Activated CD4-positive, CD25-positive, alpha-beta regulatory T cell (primary cell): ENCODE measurements at regions not wholly inside any gene's neighbourhood (a gene's known extent, or its start where the extent isn't known, plus 50 kb on each side); places are given as distances from the start of the nearest gene placed in this dataset.
A peak's percentile ranks its signal among the peaks of the same experiment; 100 is the strongest.
"Not testable (repeated sequence)": the region's sequence is repeated elsewhere in the genome, so short reads cannot be mapped to it uniquely, and the experiment has no call there.

Experiments used
- DNase-seq, 4 experiments: peaks; one replicate each; lab custom pipeline; 2025; lab: John Stamatoyannopoulos, UW

GRCh38 chr1:29795965-29796364 lies 559.6 kb downstream of the PTPRU start:
- DNase-seq: not testable (repeated sequence)

- DNase-seq: no peak
Observed at GRCh38 chr1:29793653-29794348, 557.5 kb downstream of the PTPRU start.

GRCh38 chr1:29793101-29793546 lies 556.8 kb downstream of the PTPRU start:
- peak in 1 of 4 experiments; percentile 6 for DNase-seq

GRCh38 chr1:29789910-29790247 lies 553.6 kb downstream of the PTPRU start:
- no peak for DNase-seq

- no peak for DNase-seq
Observed at GRCh38 chr1:29789221-29789909, 553.0 kb downstream of the PTPRU start.

GRCh38 chr1:29786791-29787732 lies 550.7 kb downstream of the PTPRU start:
- no peak for DNase-seq

- no peak for DNase-seq
Observed at GRCh38 chr1:29786195-29786594, 549.9 kb downstream of the PTPRU start.

- no peak for DNase-seq
Observed at GRCh38 chr1:29785554-29785953, 549.2 kb downstream of the PTPRU start.

- DNase-seq: no peak
Observed at GRCh38 chr1:29785137-29785527, 548.8 kb downstream of the PTPRU start.

GRCh38 chr1:29784276-29785136 lies 548.2 kb downstream of the PTPRU start:
- DNase-seq: no peak

- no peak for DNase-seq
Observed at GRCh38 chr1:29783508-29784275, 547.4 kb downstream of the PTPRU start.

- no peak for DNase-seq
Observed at GRCh38 chr1:29782846-29783507, 546.7 kb downstream of the PTPRU start.

- DNase-seq: no peak
Observed at GRCh38 chr1:29779146-29779545, 542.8 kb downstream of the PTPRU start.

GRCh38 chr1:29777522-29777921 lies 541.2 kb downstream of the PTPRU start:
- no peak for DNase-seq

- DNase-seq: no peak
Observed at GRCh38 chr1:29774355-29774754, 538.0 kb downstream of the PTPRU start.

- DNase-seq: no peak
Observed at GRCh38 chr1:29772584-29773100, 536.3 kb downstream of the PTPRU start.

- DNase-seq: no peak
Observed at GRCh38 chr1:29767769-29768425, 531.6 kb downstream of the PTPRU start.

- DNase-seq: no peak
Observed at GRCh38 chr1:29767088-29767685, 530.9 kb downstream of the PTPRU start.

- no peak for DNase-seq
Observed at GRCh38 chr1:29762635-29763034, 526.3 kb downstream of the PTPRU start.
